ENCODE measurements at regions not wholly inside any gene's neighbourhood (a gene's known extent, or its start where the extent isn't known, plus 50 kb on each side); places are given as distances from the start of the nearest gene placed in this dataset.

DNA sequence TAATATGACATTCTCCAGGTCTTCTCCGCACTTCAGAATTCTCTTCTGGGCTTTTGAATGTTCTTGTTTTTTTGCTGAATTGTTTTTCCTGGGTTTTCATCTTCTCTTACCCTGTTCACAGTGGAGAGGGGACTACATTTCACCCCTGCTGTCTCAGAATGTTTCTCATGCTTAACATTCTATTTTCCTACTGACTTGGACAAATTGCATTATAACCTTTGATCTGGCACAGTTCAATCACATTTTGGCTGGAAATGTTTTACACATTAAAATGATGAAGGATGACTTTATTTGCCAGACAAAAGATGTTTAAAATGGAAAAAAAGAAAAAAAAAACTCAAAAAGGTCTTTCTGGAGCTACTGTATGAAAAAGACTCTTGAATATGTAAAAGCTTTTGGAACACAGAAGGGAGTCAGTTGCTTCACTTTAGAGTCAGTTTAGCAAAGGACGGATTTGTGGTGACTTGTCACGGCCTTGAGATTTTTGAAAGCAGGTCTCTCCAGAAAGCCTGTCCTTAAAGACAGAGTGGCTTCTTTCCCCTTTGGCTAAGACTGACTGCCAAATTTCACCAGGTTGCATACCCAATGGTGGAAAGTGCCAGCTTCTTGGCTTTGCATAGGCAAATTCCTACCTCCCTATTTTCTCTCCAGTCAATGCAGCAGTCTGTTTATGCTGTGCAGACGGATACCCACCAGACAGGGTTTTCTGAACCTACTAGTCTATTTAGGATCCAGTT is 401.0 kb upstream of the TBL1XR1 start:
- peak overlapping the region; percentile 95 for H2BK12ac ChIP-seq (ENCODE audit: low read length)
- peak overlapping the region; percentile 77 for H3K14ac ChIP-seq (ENCODE audit: low read length)
- no peak overlapping the region for H4K12ac ChIP-seq (ENCODE audit: low read depth, low read length)
- peak overlapping the region; percentile 54 for H3K18ac ChIP-seq (ENCODE audit: low read length)
- peak overlapping the region; percentile 79 for H4K91ac ChIP-seq (ENCODE audit: low read depth, low read length)
- H3K4me1 ChIP-seq (ENCODE audit: control insufficient read depth in 1 of 2, insufficient read depth in 2 of 2, low read length in 2 of 2): peaks cover 15 to 25% of the 10 kb centered on the region in 2 experiments
- no peaks in the 10 kb centered on the region for H3K27me3 ChIP-seq (ENCODE audit: insufficient read depth, low read length)
- peak overlapping the region; percentile 67 for H2AFZ ChIP-seq (ENCODE audit: insufficient read depth, low read length, poor library complexity)
- H3K79me1 ChIP-seq (ENCODE audit: low read length): peaks cover 15% of the 10 kb centered on the region
- no peaks in the 10 kb centered on the region for H3K9me3 ChIP-seq (ENCODE audit: insufficient read depth, low read depth, low read length)
- H3K4me2 ChIP-seq (ENCODE audit: low read length): no peak overlapping the region
- peak overlapping the region; percentile 87 for H3K27ac ChIP-seq (ENCODE audit: low read depth, low read length)
- WGBS (ENCODE audit: extremely low coverage, insufficient coverage, insufficient read length): no CpG with 5 or more reads among the region's 4 CpGs
- H3K23ac ChIP-seq (ENCODE audit: low read length): no peak overlapping the region
- DNase-seq: no peak
- no peak overlapping the region for H4K8ac ChIP-seq (ENCODE audit: low read depth, low read length)
- H3K4me3 ChIP-seq (ENCODE audit: low read depth, low read length): no peak overlapping the region
- H2BK5ac ChIP-seq (ENCODE audit: low read depth, low read length, poor library complexity): peak overlapping the region; percentile 91
- H3K9ac ChIP-seq (ENCODE audit: low read length): no peak overlapping the region
- H3K36me3 ChIP-seq (ENCODE audit: control insufficient read depth in 1 of 2, insufficient read depth in 2 of 2, low read length in 2 of 2): no peaks in the 10 kb centered on the region
- H3K79me2 ChIP-seq (ENCODE audit: control insufficient read depth, insufficient read depth, low read length, poor library complexity): no peaks in the 10 kb centered on the region
- H2BK120ac ChIP-seq (ENCODE audit: insufficient read depth, low read length, poor library complexity): peak overlapping the region; percentile 95
- H3K4ac ChIP-seq (ENCODE audit: low read depth, low read length): peak overlapping the region; percentile 61
- no peak overlapping the region for H2AK5ac ChIP-seq (ENCODE audit: low read length)

DNA sequence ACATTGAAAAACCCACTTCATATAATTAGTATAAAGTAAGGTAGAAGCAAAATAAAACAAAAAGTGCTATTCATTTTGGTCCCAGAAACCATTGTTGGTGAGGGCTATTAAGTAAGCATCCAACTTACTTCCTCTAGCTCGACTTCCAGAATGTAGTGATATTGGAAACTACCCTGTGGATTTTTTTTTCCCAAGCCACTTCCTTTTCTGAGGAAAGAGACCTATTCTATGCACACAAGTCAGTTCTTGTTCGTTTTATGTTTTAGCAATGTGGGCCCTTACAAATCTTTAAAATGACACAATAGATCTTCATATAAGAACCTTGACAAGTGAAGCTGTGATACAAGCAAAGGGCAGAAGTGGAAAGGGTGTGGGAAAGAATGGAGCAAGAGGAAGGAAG is 402.0 kb upstream of the TBL1XR1 start:
- H4K8ac ChIP-seq (ENCODE audit: low read depth, low read length): no peak overlapping the region
- peaks cover 14 to 28% of the 10 kb centered on the region in 2 experiments for H3K4me1 ChIP-seq (ENCODE audit: control insufficient read depth in 1 of 2, insufficient read depth in 2 of 2, low read length in 2 of 2)
- no peak overlapping the region for H3K4ac ChIP-seq (ENCODE audit: low read depth, low read length)
- no peaks in the 10 kb centered on the region for H3K27me3 ChIP-seq (ENCODE audit: insufficient read depth, low read length)
- WGBS (ENCODE audit: extremely low coverage, insufficient coverage, insufficient read length): no CpG with 5 or more reads among the region's 2 CpGs
- H2BK5ac ChIP-seq (ENCODE audit: low read depth, low read length, poor library complexity): no peak overlapping the region
- no peak overlapping the region for H3K23ac ChIP-seq (ENCODE audit: low read length)
- H3K36me3 ChIP-seq (ENCODE audit: control insufficient read depth in 1 of 2, insufficient read depth in 2 of 2, low read length in 2 of 2): no peaks in the 10 kb centered on the region
- no peak overlapping the region for H3K9ac ChIP-seq (ENCODE audit: low read length)
- H3K4me2 ChIP-seq (ENCODE audit: low read length): no peak overlapping the region
- H2BK12ac ChIP-seq (ENCODE audit: low read length): peak overlapping the region; percentile 81
- H3K18ac ChIP-seq (ENCODE audit: low read length): no peak overlapping the region
- H3K27ac ChIP-seq (ENCODE audit: low read depth, low read length): no peak overlapping the region
- H4K12ac ChIP-seq (ENCODE audit: low read depth, low read length): no peak overlapping the region
- no peak overlapping the region for H3K14ac ChIP-seq (ENCODE audit: low read length)
- H3K4me3 ChIP-seq (ENCODE audit: low read depth, low read length): no peak overlapping the region
- peaks cover 16% of the 10 kb centered on the region for H3K79me1 ChIP-seq (ENCODE audit: low read length)
- DNase-seq: peak in 1 of 2 donors; percentile 17
- H3K79me2 ChIP-seq (ENCODE audit: control insufficient read depth, insufficient read depth, low read length, poor library complexity): no peaks in the 10 kb centered on the region
- no peak overlapping the region for H2AFZ ChIP-seq (ENCODE audit: insufficient read depth, low read length, poor library complexity)
- H2BK120ac ChIP-seq (ENCODE audit: insufficient read depth, low read length, poor library complexity): peak overlapping the region; percentile 0
- no peaks in the 10 kb centered on the region for H3K9me3 ChIP-seq (ENCODE audit: insufficient read depth, low read depth, low read length)
- peak overlapping the region; percentile 12 for H4K91ac ChIP-seq (ENCODE audit: low read depth, low read length)
- H2AK5ac ChIP-seq (ENCODE audit: low read length): no peak overlapping the region

DNA sequence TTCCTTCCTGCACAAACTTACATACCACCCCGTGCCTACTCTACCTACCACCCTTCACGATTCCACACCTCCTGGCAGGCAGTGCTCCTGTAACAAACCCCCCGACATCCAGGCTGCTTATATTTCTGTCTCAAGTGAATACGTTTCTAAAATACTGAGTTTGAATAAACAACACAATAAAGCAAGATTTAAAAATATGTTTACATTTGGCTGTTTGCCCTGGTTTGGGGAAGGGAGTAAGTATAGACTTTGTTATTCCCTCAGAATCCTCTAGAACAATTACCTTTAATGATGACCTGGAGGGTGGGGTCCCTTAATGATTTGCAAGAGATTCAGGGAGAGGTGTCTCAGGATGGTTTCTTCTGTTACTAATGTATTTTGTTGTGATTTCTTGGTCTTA is 402.6 kb upstream of the TBL1XR1 start:
- Histone ChIP-seq H2AFZ (ENCODE audit: insufficient read depth, low read length, poor library complexity) (no peak overlapping the region), H3K9ac (ENCODE audit: low read length) (no peak overlapping the region), H3K9me3 (ENCODE audit: insufficient read depth, low read depth, low read length) (no peaks in the 10 kb centered on the region), H3K27ac (ENCODE audit: low read depth, low read length) (no peak overlapping the region), H2BK5ac (ENCODE audit: low read depth, low read length, poor library complexity) (peak overlapping the region; percentile 31), H3K23ac (ENCODE audit: low read length) (no peak overlapping the region), H4K12ac (ENCODE audit: low read depth, low read length) (no peak overlapping the region), H3K79me2 (ENCODE audit: control insufficient read depth, insufficient read depth, low read length, poor library complexity) (no peaks in the 10 kb centered on the region), H3K27me3 (ENCODE audit: insufficient read depth, low read length) (no peaks in the 10 kb centered on the region), H3K14ac (ENCODE audit: low read length) (no peak overlapping the region), H3K4me3 (ENCODE audit: low read depth, low read length) (no peak overlapping the region), H2AK5ac (ENCODE audit: low read length) (no peak overlapping the region), H4K8ac (ENCODE audit: low read depth, low read length) (peak overlapping the region; percentile 13), H4K91ac (ENCODE audit: low read depth, low read length) (peak overlapping the region; percentile 12), H3K4ac (ENCODE audit: low read depth, low read length) (no peak overlapping the region), H3K79me1 (ENCODE audit: low read length) (peaks cover 18% of the 10 kb centered on the region), H3K4me1 (ENCODE audit: control insufficient read depth in 1 of 2, insufficient read depth in 2 of 2, low read length in 2 of 2) (peaks cover 14 to 28% of the 10 kb centered on the region in 2 experiments), H3K36me3 (ENCODE audit: control insufficient read depth in 1 of 2, insufficient read depth in 2 of 2, low read length in 2 of 2) (no peaks in the 10 kb centered on the region), H2BK12ac (ENCODE audit: low read length) (peak overlapping the region; percentile 81), H3K18ac (ENCODE audit: low read length) (no peak overlapping the region), H3K4me2 (ENCODE audit: low read length) (no peak overlapping the region), H2BK120ac (ENCODE audit: insufficient read depth, low read length, poor library complexity) (peak overlapping the region; percentile 0)
- no peak for DNase-seq
- WGBS (ENCODE audit: extremely low coverage, insufficient coverage, insufficient read length): 100% methylated on average over 2 of the region's 4 CpGs

DNA sequence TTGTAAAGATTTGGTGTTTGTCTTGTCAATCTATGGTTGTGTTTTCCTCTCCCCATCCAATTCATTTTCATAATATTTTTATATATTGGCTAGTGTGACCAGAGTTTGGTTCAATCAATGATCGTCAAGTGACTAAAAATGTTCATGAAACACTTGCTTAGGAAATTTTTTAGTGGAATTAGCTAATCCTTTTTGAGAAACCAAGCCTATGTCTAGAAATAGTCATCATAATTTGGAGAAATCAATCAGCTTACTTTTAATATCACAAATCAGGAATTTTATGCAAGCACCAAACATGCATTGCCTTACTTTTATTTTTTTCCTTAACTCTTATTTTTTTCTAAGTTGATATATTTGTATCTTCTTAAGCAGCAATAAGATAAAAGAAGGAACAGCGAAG is 403.1 kb upstream of the TBL1XR1 start:
- Histone ChIP-seq H3K27ac (ENCODE audit: low read depth, low read length) (no peak overlapping the region), H4K12ac (ENCODE audit: low read depth, low read length) (no peak overlapping the region), H3K23ac (ENCODE audit: low read length) (no peak overlapping the region), H3K4me2 (ENCODE audit: low read length) (no peak overlapping the region), H3K4me3 (ENCODE audit: low read depth, low read length) (no peak overlapping the region), H3K14ac (ENCODE audit: low read length) (no peak overlapping the region), H2AK5ac (ENCODE audit: low read length) (no peak overlapping the region), H3K4ac (ENCODE audit: low read depth, low read length) (no peak overlapping the region), H3K36me3 (ENCODE audit: control insufficient read depth in 1 of 2, insufficient read depth in 2 of 2, low read length in 2 of 2) (no peaks in the 10 kb centered on the region), H2BK120ac (ENCODE audit: insufficient read depth, low read length, poor library complexity) (no peak overlapping the region), H4K91ac (ENCODE audit: low read depth, low read length) (no peak overlapping the region), H2BK5ac (ENCODE audit: low read depth, low read length, poor library complexity) (no peak overlapping the region), H2BK12ac (ENCODE audit: low read length) (no peak overlapping the region), H3K9ac (ENCODE audit: low read length) (no peak overlapping the region), H3K9me3 (ENCODE audit: insufficient read depth, low read depth, low read length) (no peaks in the 10 kb centered on the region), H3K18ac (ENCODE audit: low read length) (no peak overlapping the region), H4K8ac (ENCODE audit: low read depth, low read length) (no peak overlapping the region), H3K79me1 (ENCODE audit: low read length) (peaks cover 18% of the 10 kb centered on the region), H3K27me3 (ENCODE audit: insufficient read depth, low read length) (no peaks in the 10 kb centered on the region), H3K4me1 (ENCODE audit: control insufficient read depth in 1 of 2, insufficient read depth in 2 of 2, low read length in 2 of 2) (peaks cover 14 to 28% of the 10 kb centered on the region in 2 experiments), H3K79me2 (ENCODE audit: control insufficient read depth, insufficient read depth, low read length, poor library complexity) (no peaks in the 10 kb centered on the region), H2AFZ (ENCODE audit: insufficient read depth, low read length, poor library complexity) (no peak overlapping the region)
- no peak for DNase-seq
- WGBS (ENCODE audit: extremely low coverage, insufficient coverage, insufficient read length): no CpG with 5 or more reads among the region's 2 CpGs

Measured in trophoblast cell (in vitro differentiated cells and primary cell).